DOHH2 (cell line): ENCODE measurements at regions not wholly inside any gene's neighbourhood (a gene's known extent, or its start where the extent isn't known, plus 50 kb on each side); places are given as distances from the start of the nearest gene placed in this dataset.

ENCODE experiments used
- H3F3A ChIP-seq: fragments of 200-600 bp; sonication (generic), shearing (Covaris generic); 2 replicates; pipeline ENCODE4 v1.6.0; 2016; ENCODE audit warnings: antibody characterized with exemption, mild to moderate bottlenecking; ENCODE audit not compliant: control insufficient read depth, insufficient read depth
- H3K27ac ChIP-seq: fragments of 200-600 bp; sonication (generic); 2 replicates; pipeline ENCODE4 v1.5.1; 2014; ENCODE audit warnings: low read depth, mild to moderate bottlenecking, low read length, moderate library complexity
- H3K27me3 ChIP-seq: fragments of 200-600 bp; sonication (generic); 2 replicates; pipeline ENCODE4 v1.6.1; 2014; ENCODE audit warnings: mild to moderate bottlenecking, low read length, mixed read lengths; ENCODE audit not compliant: control insufficient read depth
- H3K36me3 ChIP-seq: fragments of 200-600 bp; sonication (generic); 2 replicates; pipeline ENCODE4 v1.6.1; 2014; ENCODE audit warnings: mild to moderate bottlenecking, low read length, moderate library complexity, mixed read lengths; ENCODE audit not compliant: control insufficient read depth
- H3K4me1 ChIP-seq: fragments of 200-600 bp; sonication (generic); 2 replicates; pipeline ENCODE4 v1.6.1; 2014; ENCODE audit warnings: mild to moderate bottlenecking, low read length, mixed read lengths; ENCODE audit not compliant: control insufficient read depth
- H3K4me2 ChIP-seq: fragments of 200-600 bp; sonication (generic); 2 replicates; pipeline ENCODE4 v1.6.0; 2014; ENCODE audit warnings: mild to moderate bottlenecking, low read length, moderate library complexity
- H3K4me3 ChIP-seq: fragments of 200-600 bp; sonication (generic); 2 replicates; pipeline ENCODE4 v1.5.1; 2014; ENCODE audit warnings: mild to moderate bottlenecking, low read length, mixed read lengths
- H3K79me2 ChIP-seq: fragments of 200-600 bp; sonication (generic); 2 replicates; pipeline ENCODE4 v1.6.1; 2014; ENCODE audit warnings: mild to moderate bottlenecking, low read length, mixed read lengths; ENCODE audit not compliant: control insufficient read depth
- H3K9me2 ChIP-seq: fragments of 200-600 bp; sonication (generic); replicated peaks from 2 replicates; pipeline ENCODE4 v1.6.1; 2014; ENCODE audit warnings: mild to moderate bottlenecking, low read length, mixed read lengths; ENCODE audit not compliant: control insufficient read depth
- H3K9me3 ChIP-seq: fragments of 200-600 bp; sonication (generic); 2 replicates; pipeline ENCODE4 v1.6.1; 2014; ENCODE audit warnings: antibody characterized with exemption, low read length, mixed read lengths; ENCODE audit not compliant: control insufficient read depth, insufficient read depth
- H4K20me1 ChIP-seq: fragments of 200-600 bp; sonication (generic); 2 replicates; pipeline ENCODE4 v1.6.0; 2014; ENCODE audit warnings: low read depth, mild to moderate bottlenecking, antibody characterized with exemption, low read length, moderate library complexity; ENCODE audit not compliant: control insufficient read depth, insufficient read depth
- CTCF ChIP-seq: fragments of 200-600 bp; sonication (generic); IDR thresholded peaks from one replicate; pipeline ENCODE4 v1.5.1; 2014; ENCODE audit warnings: antibody characterized with exemption, mild to moderate bottlenecking, low read depth, low read length; ENCODE audit not compliant: poor library complexity, severe bottlenecking
- EZH2phosphoT487 ChIP-seq: fragments of 200-600 bp; sonication (generic); IDR thresholded peaks from 2 replicates; pipeline ENCODE4 v1.6.1; 2017; ENCODE audit warnings: borderline replicate concordance, mild to moderate bottlenecking, antibody characterized with exemption, low read length, moderate library complexity, mixed read lengths

- no peaks in the 10 kb centered on the region for H3K79me2 ChIP-seq
- TF ChIP-seq CTCF: no peak
- TF ChIP-seq EZH2phosphoT487: no peak
- H3K9me2 ChIP-seq: no peaks in the 10 kb centered on the region
- H3K4me1 ChIP-seq: no peaks in the 10 kb centered on the region
- H3F3A ChIP-seq: no peaks in the 10 kb centered on the region
- no peak overlapping the region for H3K4me2 ChIP-seq
- no peaks in the 10 kb centered on the region for H3K27me3 ChIP-seq
- no peak overlapping the region for H3K27ac ChIP-seq
- H3K4me3 ChIP-seq: no peak overlapping the region
- H3K36me3 ChIP-seq: no peaks in the 10 kb centered on the region
- H4K20me1 ChIP-seq: no peaks in the 10 kb centered on the region
- H3K9me3 ChIP-seq: no peaks in the 10 kb centered on the region
Observed at GRCh38 chr5:163770625-163771024, 265.2 kb downstream of the MAT2B start.

GRCh38 chr5:163772241-163772640 is 266.8 kb downstream of the MAT2B start:
- H3F3A ChIP-seq: no peaks in the 10 kb centered on the region
- H3K36me3 ChIP-seq: no peaks in the 10 kb centered on the region
- H3K4me2 ChIP-seq: no peak overlapping the region
- no peak overlapping the region for H3K4me3 ChIP-seq
- H4K20me1 ChIP-seq: no peaks in the 10 kb centered on the region
- no peaks in the 10 kb centered on the region for H3K79me2 ChIP-seq
- H3K27ac ChIP-seq: no peak overlapping the region
- H3K4me1 ChIP-seq: no peaks in the 10 kb centered on the region
- TF ChIP-seq EZH2phosphoT487 (no peak), CTCF (no peak)
- no peaks in the 10 kb centered on the region for H3K9me3 ChIP-seq
- H3K9me2 ChIP-seq: no peaks in the 10 kb centered on the region
- H3K27me3 ChIP-seq: no peaks in the 10 kb centered on the region

- H3K27me3 ChIP-seq: no peaks in the 10 kb centered on the region
- H3K4me3 ChIP-seq: no peak overlapping the region
- no peaks in the 10 kb centered on the region for H3K36me3 ChIP-seq
- no peak for TF ChIP-seq EZH2phosphoT487
- TF ChIP-seq CTCF: no peak
- H3K27ac ChIP-seq: no peak overlapping the region
- H3F3A ChIP-seq: no peaks in the 10 kb centered on the region
- no peaks in the 10 kb centered on the region for H3K4me1 ChIP-seq
- no peaks in the 10 kb centered on the region for H3K79me2 ChIP-seq
- no peak overlapping the region for H3K4me2 ChIP-seq
- no peaks in the 10 kb centered on the region for H3K9me3 ChIP-seq
- H3K9me2 ChIP-seq: no peaks in the 10 kb centered on the region
- H4K20me1 ChIP-seq: no peaks in the 10 kb centered on the region
Observed at GRCh38 chr5:163772644-163773043, 267.2 kb downstream of the MAT2B start.

GRCh38 chr5:163773226-163773625 is 267.8 kb downstream of the MAT2B start:
- H3F3A ChIP-seq: no peaks in the 10 kb centered on the region
- H3K36me3 ChIP-seq: no peaks in the 10 kb centered on the region
- H3K4me2 ChIP-seq: no peak overlapping the region
- no peak overlapping the region for H3K4me3 ChIP-seq
- H3K79me2 ChIP-seq: no peaks in the 10 kb centered on the region
- TF ChIP-seq CTCF: no peak
- TF ChIP-seq EZH2phosphoT487: no peak
- H4K20me1 ChIP-seq: no peaks in the 10 kb centered on the region
- H3K9me2 ChIP-seq: no peaks in the 10 kb centered on the region
- H3K27me3 ChIP-seq: no peaks in the 10 kb centered on the region
- no peak overlapping the region for H3K27ac ChIP-seq
- no peaks in the 10 kb centered on the region for H3K9me3 ChIP-seq
- H3K4me1 ChIP-seq: no peaks in the 10 kb centered on the region
